NCI-H1417 (cell line): ENCODE measurements at regions not wholly inside any gene's neighbourhood (a gene's known extent, or its start where the extent isn't known, plus 50 kb on each side); places are given as distances from the start of the nearest gene placed in this dataset.

Experiments
- DNase-seq, 3 experiments: peaks; one replicate each; lab custom pipeline; 2025; lab: John Stamatoyannopoulos, UW

DNA sequence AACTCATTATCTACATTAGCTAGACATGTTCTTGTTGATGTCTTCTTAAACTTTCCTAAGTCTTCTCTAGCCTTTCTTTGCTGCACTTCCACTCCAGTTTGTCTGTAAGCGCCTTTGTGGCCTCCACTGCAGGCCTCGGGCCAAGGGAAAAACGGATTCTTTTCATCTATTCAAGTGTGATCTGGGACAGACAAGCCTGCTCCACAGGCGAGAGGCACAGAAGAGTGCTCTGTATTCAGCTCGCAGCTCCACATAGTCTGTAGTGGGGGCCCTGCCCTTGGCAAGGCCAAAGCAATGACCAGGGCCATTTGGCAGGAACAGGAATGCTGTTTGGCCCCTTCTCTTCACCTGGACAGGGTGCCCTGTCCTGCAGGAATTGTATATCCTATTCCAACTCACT lies 84.1 kb upstream of the BARX2 start:
- no peak for DNase-seq

DNA sequence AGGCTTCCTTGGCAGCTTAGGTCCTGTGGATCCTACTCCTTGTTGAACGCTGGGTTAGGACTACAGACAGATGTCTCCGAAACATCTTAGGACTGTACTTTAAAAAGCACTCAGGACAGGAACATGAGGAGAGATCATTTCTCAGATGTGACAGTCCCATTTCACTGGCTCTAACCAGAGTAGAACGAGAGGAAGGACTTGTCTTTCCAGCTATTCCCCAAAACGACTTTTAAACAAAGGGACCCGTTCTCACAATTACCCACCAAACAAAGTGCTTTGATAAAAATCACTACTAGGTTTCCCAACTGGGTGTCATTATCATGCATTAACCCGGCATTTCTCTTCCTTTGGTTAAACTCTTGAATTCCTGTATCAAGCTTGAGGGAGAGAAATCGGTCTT lies 84.7 kb upstream of the BARX2 start:
- DNase-seq: no peak

DNA sequence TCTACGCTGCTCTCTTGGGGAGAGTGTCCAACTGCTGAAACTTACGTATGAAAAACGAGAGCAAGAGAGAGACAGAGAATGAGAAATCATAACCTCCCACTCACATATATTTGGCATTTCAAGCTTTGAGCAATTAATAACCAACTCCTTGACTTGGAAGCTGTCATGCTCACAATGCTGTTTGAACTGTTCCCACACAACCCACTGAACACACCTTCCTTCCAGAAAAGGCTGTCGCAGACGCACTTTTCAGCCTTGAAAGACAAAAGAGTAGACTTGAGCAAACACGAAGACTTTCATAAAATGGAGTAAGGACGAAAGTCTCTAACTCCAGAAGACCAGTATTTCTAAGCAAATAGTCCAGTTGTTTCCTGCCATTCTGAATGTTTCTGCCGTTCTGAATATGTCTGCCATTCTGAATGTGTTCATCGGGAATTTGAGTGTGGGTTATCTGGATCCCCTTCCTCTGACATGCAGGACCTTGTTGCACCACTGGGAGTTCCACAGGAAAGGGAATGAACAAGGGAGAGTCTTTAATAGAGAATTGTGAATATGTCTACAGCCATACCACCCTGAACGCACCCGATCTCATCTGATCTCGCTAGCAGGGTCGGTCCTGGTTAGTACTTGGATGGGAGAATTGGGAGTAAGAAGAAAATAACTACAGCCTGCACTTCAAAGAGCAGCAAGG lies 86.2 kb upstream of the BARX2 start:
- DNase-seq: no peak

- no peak for DNase-seq
Measured at GRCh38 chr11:129287920-129288319, 87.7 kb upstream of the BARX2 start.

GRCh38 chr11:129286813-129287212 lies 88.8 kb upstream of the BARX2 start:
- DNase-seq: peak; percentile 61 to 94 (median 73)

GRCh38 chr11:129285402-129285786 lies 90.3 kb upstream of the BARX2 start:
- DNase-seq: peak in 2 of 3 experiments; percentile 23 to 42

DNA sequence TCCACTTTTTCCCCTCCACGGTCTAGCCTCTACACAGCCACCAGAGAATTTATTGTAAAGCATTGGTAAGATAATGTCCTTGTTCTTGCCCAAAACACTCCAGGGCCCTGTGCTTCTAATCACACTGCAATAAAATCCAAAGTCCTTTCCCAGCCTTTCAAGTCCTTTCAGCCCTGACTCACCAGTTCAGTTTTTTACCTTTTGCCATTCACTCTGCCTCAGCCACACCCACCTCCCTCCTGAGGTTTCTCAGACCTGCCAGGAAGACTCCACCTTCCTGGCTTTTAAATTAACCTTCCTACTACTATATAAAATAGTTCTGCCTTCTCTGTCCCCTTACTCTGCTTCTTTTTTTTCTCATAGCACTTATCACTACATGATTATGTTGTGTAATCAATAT lies 91.0 kb upstream of the ARHGAP32 start:
- peak in 2 of 3 experiments; percentile 23 to 37 for DNase-seq

DNA sequence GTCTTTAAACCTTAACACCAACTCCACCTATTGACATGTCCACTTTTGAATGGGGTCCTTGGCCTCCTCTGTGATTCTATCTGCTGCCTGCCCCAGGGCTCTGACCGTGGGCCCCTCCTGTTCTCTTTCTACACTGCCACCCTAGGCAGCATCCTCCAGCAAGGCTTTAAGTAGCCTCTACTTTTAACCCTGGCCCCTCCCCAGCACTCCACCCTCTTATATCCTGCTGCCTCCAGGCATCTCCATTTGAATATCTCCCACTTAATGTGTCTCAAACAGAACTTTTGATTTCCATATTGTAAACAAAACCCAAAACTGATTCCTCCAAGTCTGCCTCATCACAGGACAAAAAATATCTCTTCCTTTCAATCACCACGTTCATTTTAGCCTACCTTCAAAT lies 90.5 kb upstream of the ARHGAP32 start:
- no peak for DNase-seq

- peak in 1 of 3 experiments; percentile 49 for DNase-seq
Measured at GRCh38 chr11:129281471-129282415, 89.6 kb upstream of the ARHGAP32 start.

GRCh38 chr11:129280027-129280811 lies 88.1 kb upstream of the ARHGAP32 start:
- DNase-seq: peak in 1 of 3 experiments; percentile 86

GRCh38 chr11:129279326-129280026 lies 87.4 kb upstream of the ARHGAP32 start:
- DNase-seq: peak; percentile 91 to 94 (median 93)

GRCh38 chr11:129278586-129279319 lies 86.6 kb upstream of the ARHGAP32 start:
- peak in 2 of 3 experiments; percentile 73 to 76 for DNase-seq

DNA sequence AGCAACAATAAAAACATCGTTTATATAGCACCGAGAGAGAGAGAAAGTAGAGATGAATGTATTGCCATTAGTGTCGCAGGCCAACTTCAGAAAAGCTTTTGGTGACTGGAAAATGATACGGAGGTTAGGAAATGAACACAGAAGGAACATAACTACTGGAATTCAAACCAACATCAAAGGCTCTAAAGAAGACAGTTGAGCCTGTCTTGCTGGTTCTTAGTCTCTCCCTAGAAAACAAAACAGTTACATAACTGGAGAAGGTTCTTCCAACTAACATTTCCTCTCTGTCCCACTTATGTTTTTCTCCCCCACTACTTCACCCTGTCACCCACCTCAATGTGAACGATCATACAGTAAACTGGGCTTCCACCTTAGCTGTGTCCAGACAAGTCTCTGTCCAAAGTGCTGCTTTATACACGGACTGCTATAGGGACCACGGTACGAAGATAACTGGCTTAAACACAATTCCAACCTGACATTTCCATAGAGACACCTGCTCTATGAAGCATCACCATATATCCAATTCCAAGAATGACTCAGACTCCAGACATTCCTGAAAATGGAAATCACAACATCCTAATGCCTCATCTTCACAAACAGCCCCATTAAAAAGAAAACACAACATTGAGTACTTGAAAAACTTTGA lies 85.2 kb upstream of the ARHGAP32 start:
- DNase-seq: no peak

DNA sequence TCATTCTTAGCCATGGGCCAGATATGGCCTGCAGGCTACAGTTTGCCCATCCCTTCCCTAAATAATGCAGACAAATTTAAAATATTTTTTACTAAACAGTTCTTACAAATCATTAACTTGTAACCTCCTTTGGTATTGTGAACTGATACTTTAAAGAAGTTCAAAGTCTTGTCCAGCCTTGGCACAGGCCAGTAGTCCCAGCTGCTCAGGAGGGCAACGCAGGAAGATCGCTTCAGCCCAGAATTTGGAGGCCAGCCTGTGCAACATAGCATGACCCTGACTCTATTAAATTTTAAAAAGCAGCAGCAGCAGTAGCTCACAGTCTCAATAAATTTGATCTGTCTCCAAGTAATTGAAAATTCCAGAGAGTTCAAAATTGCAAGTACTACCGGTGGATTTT lies 83.7 kb upstream of the ARHGAP32 start:
- DNase-seq: no peak

GRCh38 chr11:129273944-129274711 lies 82.0 kb upstream of the ARHGAP32 start:
- DNase-seq: no peak

DNA sequence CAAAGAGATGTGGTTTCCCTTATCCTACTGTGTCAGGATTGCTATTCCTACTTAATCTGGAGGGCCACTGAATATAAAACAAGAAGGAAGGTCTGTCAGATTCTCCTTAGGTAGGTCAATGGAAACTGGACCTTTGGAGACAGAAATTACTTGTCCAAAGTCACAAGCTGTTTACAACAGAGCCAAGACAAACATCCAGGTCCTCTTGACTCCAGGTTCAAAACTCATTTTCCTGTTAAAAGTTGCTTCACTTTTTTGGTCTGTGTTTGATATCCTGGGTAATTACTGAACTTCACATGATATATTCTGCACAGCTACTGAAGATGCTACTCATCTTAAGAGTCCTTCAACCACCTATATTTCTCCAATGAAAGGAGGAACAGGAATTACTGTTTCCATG lies 81.2 kb upstream of the ARHGAP32 start:
- DNase-seq: no peak

DNA sequence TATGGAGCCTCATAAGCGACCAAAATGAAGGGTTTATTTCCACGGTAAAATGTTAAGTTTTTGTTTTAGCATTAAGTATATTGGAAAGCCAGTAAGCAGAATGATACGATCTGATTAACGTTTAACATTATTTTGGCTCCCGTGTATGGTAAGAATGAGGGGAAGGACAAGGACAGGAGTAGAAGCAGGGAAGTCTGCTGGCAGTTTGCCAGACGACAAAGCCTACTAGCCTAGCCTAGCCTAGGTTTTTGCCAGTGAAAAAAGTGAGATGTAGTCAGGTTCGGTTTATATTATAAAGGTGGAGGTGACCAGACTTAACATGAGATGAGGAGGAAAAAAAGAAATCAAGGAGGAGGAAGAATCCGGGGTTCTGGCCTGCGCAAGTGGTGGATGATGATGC lies 78.9 kb upstream of the ARHGAP32 start:
- no peak for DNase-seq

GRCh38 chr11:129270446-129270845 lies 78.3 kb upstream of the ARHGAP32 start:
- no peak for DNase-seq

DNA sequence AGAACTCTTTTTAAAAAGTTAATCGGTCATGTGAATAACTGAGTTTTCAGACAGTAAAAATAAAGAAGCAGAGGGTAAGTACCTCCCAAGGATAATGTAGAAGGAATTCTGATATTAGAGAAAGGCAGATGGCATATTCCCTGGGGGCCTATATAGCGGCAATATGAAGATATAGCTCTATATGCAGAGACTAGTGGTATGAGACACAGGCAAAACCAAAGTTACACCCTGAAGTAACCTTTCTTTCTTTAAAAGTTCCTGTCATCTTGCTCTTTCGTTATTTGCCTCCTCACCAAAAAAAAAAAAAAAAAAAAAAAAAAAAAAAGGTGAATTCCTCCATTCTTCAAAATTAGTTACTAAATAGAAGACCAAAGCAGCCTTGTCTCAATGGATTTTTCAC lies 76.2 kb upstream of the ARHGAP32 start:
- DNase-seq: no peak

- DNase-seq: no peak
Measured at GRCh38 chr11:129267716-129268115, 75.6 kb upstream of the ARHGAP32 start.
